NCI-H128 (cell line): ENCODE measurements at regions not wholly inside any gene's neighbourhood (a gene's known extent, or its start where the extent isn't known, plus 50 kb on each side); places are given as distances from the start of the nearest gene placed in this dataset.

ENCODE experiments used
- DNase-seq: peaks from one replicate; lab custom pipeline; 2025; ENCODE audit not compliant: unreplicated experiment; lab: John Stamatoyannopoulos, UW

GRCh38 chr6:165804331-165805066 is 141.5 kb upstream of the PDE10A start:
- no peak for DNase-seq

GRCh38 chr6:165800337-165800736 is 137.3 kb upstream of the PDE10A start:
- DNase-seq: no peak

- no peak for DNase-seq
Observed at GRCh38 chr6:165799391-165800153, 136.5 kb upstream of the PDE10A start.

- DNase-seq: no peak
Observed at GRCh38 chr6:165798991-165799390, 135.9 kb upstream of the PDE10A start.

GRCh38 chr6:165794179-165794601 is 131.1 kb upstream of the PDE10A start:
- DNase-seq: no peak

GRCh38 chr6:165793287-165793825 is 130.3 kb upstream of the PDE10A start:
- DNase-seq: no peak

- no peak for DNase-seq
Observed at GRCh38 chr6:165791876-165792437, 128.9 kb upstream of the PDE10A start.

- no peak for DNase-seq
Observed at GRCh38 chr6:165791306-165791705, 128.3 kb upstream of the PDE10A start.

- no peak for DNase-seq
Observed at GRCh38 chr6:165782812-165783211, 119.8 kb upstream of the PDE10A start.

- no peak for DNase-seq
Observed at GRCh38 chr6:165782134-165782533, 119.1 kb upstream of the PDE10A start.

- DNase-seq: no peak
Observed at GRCh38 chr6:165777680-165778079, 114.6 kb upstream of the PDE10A start.

- DNase-seq: no peak
Observed at GRCh38 chr6:165776691-165777090, 113.7 kb upstream of the PDE10A start.

- DNase-seq: no peak
Observed at GRCh38 chr6:165775721-165776120, 112.7 kb upstream of the PDE10A start.

GRCh38 chr6:165774903-165775601 is 112.0 kb upstream of the PDE10A start:
- DNase-seq: peak; percentile 45

GRCh38 chr6:165770397-165771082 is 107.5 kb upstream of the PDE10A start:
- no peak for DNase-seq

- no peak for DNase-seq
Observed at GRCh38 chr6:165769884-165770283, 106.8 kb upstream of the PDE10A start.

GRCh38 chr6:165769401-165769800 is 106.4 kb upstream of the PDE10A start:
- DNase-seq: no peak

GRCh38 chr6:165768961-165769360 is 105.9 kb upstream of the PDE10A start:
- no peak for DNase-seq

GRCh38 chr6:165767228-165767627 is 104.2 kb upstream of the PDE10A start:
- no peak for DNase-seq

GRCh38 chr6:165766457-165766856 is 103.4 kb upstream of the PDE10A start:
- DNase-seq: no peak

GRCh38 chr6:165766026-165766425 is 103.0 kb upstream of the PDE10A start:
- no peak for DNase-seq
